ENCODE measurements at regions not wholly inside any gene's neighbourhood (a gene's known extent, or its start where the extent isn't known, plus 50 kb on each side); places are given as distances from the start of the nearest gene placed in this dataset.
A peak's percentile ranks its signal among the peaks of the same experiment; 100 is the strongest.

- peak; percentile 8 for DNase-seq
These were observed 53.4 kb upstream of the ANO4 start for GRCh38 chr12:100741084-100741711.

GRCh38 chr12:100743060-100743459 lies 51.5 kb upstream of the ANO4 start:
- DNase-seq, result no peak

Measured in NCI-H1092 treated with DMSO at 0.1 percent for 48 hours (cell line).